Heart left ventricle (tissue), 13 donors: ENCODE measurements at regions not wholly inside any gene's neighbourhood (a gene's known extent, or its start where the extent isn't known, plus 50 kb on each side); places are given as distances from the start of the nearest gene placed in this dataset.

Experiments
- CTCF ChIP-seq, 12 donors: fragments of 200-600 bp; sonication (generic) in 4 of 12; IDR thresholded peaks; one replicate each; pipeline versions ENCODE4 v1.5.0 to v1.8.0; 2018 to 2022; ENCODE audit warnings: antibody characterized with exemption in 12 of 12, mild to moderate bottlenecking in 5 of 12
- POLR2A ChIP-seq, 2 donors: fragments of 450-650 bp; IDR thresholded peaks; one replicate each; pipeline ENCODE4 v1.6.1; 2017; ENCODE audit warnings: antibody characterized with exemption in 2 of 2, mild to moderate bottlenecking in 2 of 2, moderate library complexity in 2 of 2
- donor health status: ischemic (EF 13 %, LVEDD 7.1; RV severe dilation, severe dysfunction).
- donor health status: DM: no; HTN: yes; CAD: no.
- donor health status: DM: no; HTN: no; CAD: no.
- donor health status: ischemic (EF 25% LVEDD 6.9; RV normal size, moderate dysfunction).
- donor health status: ischemic (EF 25% LVEDD 5.7; RV mildly dilated, moderate dysfunction).
- donor health status: ischemic (EF 35%, LVEDD 5.7; RV mildly dilated, moderate dysfunction).
- donor health status: nonischemic (EF 11% LVEDD 7.7; RV severe dilation, severe dysfunction).
- donor health status: DM: yes; HTN: yes; CAD: no.
- donor health status: PGD.
- donor health status: ischemic (EF 29% LVEDD 5.4; RV normal size, mild dysfunction).
- donor health status: nonischemic (EF 23%, LVEDD 6.1; RV moderate dilation, normal function).

GRCh38 chrX:47302396-47302795 lies 68.0 kb upstream of the ZNF157 start:
- TF ChIP-seq CTCF (IDR thresholded peaks at IDR 0.05), result no peak
- TF ChIP-seq POLR2A (IDR thresholded peaks at IDR 0.05), result no peak
